HG03342 (cell line): ENCODE measurements at regions not wholly inside any gene's neighbourhood (a gene's known extent, or its start where the extent isn't known, plus 50 kb on each side); places are given as distances from the start of the nearest gene placed in this dataset.

ENCODE experiments used
- ATAC-seq: cut with Tn5 transposase; IDR thresholded peaks from one replicate; pipeline ENCODE4 v1.9.1; 2021; ENCODE audit warnings: mild to moderate bottlenecking, moderate library complexity; ENCODE audit not compliant: unreplicated experiment

DNA sequence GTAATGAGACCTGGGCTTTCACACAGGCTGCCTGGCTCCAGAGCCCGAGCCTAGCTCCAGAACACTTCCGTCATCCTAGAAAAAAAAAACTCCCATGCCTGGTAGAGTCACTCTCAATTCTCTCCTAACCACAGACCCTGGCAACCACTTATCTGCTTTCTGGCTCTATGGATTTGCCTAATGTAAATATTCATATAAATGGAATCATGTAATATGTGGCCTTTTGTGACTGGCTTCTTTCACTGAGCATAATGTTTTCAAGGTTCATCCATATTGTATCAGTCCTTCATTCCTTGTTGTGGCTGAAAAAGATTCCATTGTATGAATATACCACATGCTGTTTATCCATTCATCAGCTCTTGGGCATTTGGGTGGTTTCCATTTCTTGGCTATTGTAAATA, 167.7 kb upstream of the MKLN1 start:
- no peak for ATAC-seq

- ATAC-seq, result no peak
Measured at GRCh38 chr7:131161103-131161502, 166.6 kb upstream of the MKLN1 start.

- ATAC-seq, result no peak
Measured at GRCh38 chr7:131164025-131164925, 163.4 kb upstream of the MKLN1 start.

GRCh38 chr7:131166066-131166465, 161.6 kb upstream of the MKLN1 start:
- no peak for ATAC-seq

GRCh38 chr7:131170440-131171271, 157.0 kb upstream of the MKLN1 start:
- no peak for ATAC-seq

DNA sequence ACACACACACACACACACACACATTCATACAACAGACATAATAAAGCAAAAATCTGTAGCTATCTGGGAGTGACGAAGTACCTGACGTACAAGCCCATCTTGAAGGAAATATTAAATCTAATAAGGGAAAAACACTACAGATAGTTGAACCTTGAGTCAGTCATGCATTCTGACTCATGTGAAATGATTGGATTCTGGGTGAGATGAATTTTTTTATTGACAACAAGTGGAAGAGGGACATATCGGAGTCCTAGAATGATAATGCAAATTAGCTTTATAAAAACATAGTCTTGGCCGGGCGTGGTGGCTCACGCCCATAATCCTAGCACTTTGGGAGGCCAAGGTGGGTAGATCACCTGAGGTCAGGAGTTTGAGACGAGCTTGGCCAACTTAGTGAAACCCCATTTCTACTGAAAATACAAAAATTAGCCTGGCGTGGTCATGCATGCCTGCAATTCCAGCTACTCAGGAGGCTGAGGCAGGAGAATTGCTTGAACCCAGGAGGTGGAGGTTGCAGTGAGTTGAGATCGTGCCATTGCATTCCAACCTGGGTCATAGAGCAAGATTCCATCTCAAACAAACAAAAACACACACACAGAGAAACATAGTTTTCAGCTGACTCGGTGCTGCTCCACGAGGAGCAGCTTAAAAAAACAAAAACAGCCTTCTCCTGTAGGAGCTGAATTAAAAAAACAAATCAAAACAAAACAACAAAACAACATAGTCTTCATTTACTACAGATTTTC, 154.4 kb upstream of the MKLN1 start:
- ATAC-seq, result no peak

GRCh38 chr7:131174391-131174790, 153.3 kb upstream of the MKLN1 start:
- no peak for ATAC-seq

- no peak for ATAC-seq
Measured at GRCh38 chr7:131174855-131175254, 152.8 kb upstream of the MKLN1 start.

GRCh38 chr7:131182446-131183058, 145.1 kb upstream of the MKLN1 start:
- ATAC-seq, result no peak

DNA sequence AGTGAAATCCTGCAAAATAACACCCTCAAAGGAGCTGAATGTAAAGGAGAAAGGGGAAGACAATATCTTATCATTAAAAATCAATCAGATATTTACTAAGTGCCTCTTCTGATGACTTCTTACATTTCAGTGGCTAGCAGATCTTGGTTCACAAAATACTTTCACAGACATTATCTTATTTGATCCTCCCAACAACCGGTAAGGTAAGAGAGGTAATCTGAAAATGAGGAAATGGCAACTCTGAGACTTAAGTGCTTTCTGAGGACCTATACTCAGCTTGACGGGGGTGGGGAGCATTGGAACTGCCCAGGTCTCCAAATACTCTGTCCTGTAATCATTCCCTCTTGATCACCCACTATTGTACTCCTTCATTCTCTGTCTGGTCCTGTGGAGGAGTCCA, 144.6 kb upstream of the MKLN1 start:
- ATAC-seq, result no peak

DNA sequence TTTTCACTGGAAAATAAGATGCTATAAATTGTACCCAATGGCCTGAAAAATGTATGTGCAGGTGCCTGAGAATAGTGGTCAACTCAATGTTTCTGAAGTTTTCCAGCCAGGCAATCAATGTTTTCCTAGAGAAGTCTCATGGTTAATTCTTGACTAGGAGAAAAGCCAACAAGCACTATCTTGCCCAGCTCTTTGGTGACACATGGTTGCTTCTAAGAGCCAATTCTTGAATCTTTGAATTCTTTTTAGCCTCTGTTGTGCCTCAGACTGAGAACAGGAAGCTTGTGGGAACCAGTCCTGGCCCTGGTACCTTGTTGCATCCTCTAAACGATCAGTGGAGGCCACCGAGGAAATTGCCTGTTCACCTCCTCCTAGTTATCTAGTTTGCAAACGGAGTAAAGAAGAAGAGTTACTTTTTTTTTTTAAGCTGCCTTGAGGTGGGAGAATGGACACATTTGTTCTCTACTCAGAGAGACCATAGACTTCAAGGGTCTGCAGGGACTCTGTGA, 144.0 kb upstream of the MKLN1 start:
- ATAC-seq, result no peak

DNA sequence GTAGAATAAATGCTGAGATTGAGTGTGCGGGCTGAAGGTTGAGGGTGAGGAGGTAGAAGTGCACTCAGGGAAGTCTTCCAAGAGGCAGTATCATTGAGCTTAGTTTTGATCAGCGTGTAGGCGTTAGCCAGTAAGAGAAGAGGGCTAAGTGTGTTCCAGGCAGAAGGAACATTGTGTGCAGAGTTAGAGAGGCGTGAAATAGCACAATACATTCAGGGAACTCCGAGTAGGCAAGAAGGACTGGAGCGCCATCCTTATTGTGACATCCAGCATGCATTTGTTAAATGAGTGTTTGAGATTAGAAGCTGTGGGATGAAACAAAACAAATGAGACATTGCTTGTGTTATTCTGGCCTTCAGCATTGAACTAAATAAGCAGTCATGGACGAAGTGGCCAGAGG, 140.9 kb upstream of the MKLN1 start:
- ATAC-seq, result no peak

- peak; percentile 85 for ATAC-seq
Measured at GRCh38 chr7:131188367-131189339, 139.0 kb upstream of the MKLN1 start.

DNA sequence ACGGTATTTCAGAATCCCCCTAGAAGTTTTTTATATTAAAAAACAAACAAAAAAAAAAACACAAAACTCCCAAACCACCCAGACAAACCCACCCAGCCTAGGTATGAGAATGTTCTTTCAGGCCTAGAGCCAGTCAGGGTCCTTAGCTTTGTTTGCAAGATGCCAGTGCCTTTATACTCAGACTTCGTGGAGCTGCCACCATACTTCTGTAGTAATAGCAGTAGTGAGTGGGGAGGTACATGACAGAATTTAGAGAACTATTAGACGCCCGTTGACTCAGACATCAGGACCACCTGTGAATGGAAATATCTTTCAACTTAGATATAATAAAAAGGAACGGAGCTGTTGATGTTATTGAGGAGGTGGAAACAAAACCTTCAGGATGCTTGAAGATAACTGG, 138.2 kb upstream of the MKLN1 start:
- ATAC-seq, result no peak

GRCh38 chr7:131190146-131190545, 137.5 kb upstream of the MKLN1 start:
- ATAC-seq, result no peak

GRCh38 chr7:131190581-131190980, 137.1 kb upstream of the MKLN1 start:
- no peak for ATAC-seq

- ATAC-seq, result no peak
Measured at GRCh38 chr7:131194070-131194865, 133.4 kb upstream of the MKLN1 start.

DNA sequence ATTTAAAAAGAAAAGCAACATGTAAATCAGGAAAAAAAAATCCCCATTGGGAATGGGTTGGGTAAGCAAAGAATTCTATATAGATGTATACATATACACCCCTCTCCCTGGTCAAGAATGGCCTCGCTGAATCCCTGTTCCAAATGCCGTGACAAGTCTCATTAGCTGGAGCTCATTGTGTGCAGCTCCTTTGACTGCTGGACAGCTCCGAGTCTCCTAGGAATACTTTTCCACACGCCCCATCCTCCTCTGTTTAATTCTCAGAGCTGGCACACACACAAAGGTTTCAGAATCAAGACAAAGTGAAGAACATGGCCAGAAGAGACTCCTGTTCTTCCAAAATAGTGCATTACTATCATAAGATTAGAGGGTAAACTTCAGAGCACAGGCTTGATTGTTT, 130.9 kb upstream of the MKLN1 start:
- ATAC-seq, result no peak
